AML-193 (cell line): ENCODE measurements at regions not wholly inside any gene's neighbourhood (a gene's known extent, or its start where the extent isn't known, plus 50 kb on each side); places are given as distances from the start of the nearest gene placed in this dataset.
A peak's percentile ranks its signal among the peaks of the same experiment; 100 is the strongest.
"Not testable (repeated sequence)": the region's sequence is repeated elsewhere in the genome, so short reads cannot be mapped to it uniquely, and the experiment has no call there.

ENCODE experiments used
- DNase-seq, 2 experiments: peaks; one replicate each; lab custom pipeline; 2025; lab: John Stamatoyannopoulos, UW

- DNase-seq, result peak; percentile 86 to 90
These were observed 566.9 kb upstream of the ANO5 start for GRCh38 chr11:21625982-21626381.

GRCh38 chr11:21628641-21629040 lies 564.2 kb upstream of the ANO5 start:
- no peak for DNase-seq

- no peak for DNase-seq
These were observed 561.9 kb upstream of the ANO5 start for GRCh38 chr11:21630934-21631478.

- no peak for DNase-seq
These were observed 560.9 kb upstream of the ANO5 start for GRCh38 chr11:21631991-21632390.

- no peak for DNase-seq
These were observed 558.4 kb upstream of the ANO5 start for GRCh38 chr11:21634491-21634890.

- no peak for DNase-seq
These were observed 557.9 kb upstream of the ANO5 start for GRCh38 chr11:21634956-21635355.

- no peak for DNase-seq
These were observed 557.3 kb upstream of the ANO5 start for GRCh38 chr11:21635394-21636145.

GRCh38 chr11:21636561-21636960 lies 556.3 kb upstream of the ANO5 start:
- no peak for DNase-seq

GRCh38 chr11:21640491-21640890 lies 552.4 kb upstream of the ANO5 start:
- no peak for DNase-seq

- DNase-seq, result no peak
These were observed 551.0 kb upstream of the ANO5 start for GRCh38 chr11:21641869-21642268.

GRCh38 chr11:21646351-21646750 lies 546.5 kb upstream of the ANO5 start:
- DNase-seq, result no peak

GRCh38 chr11:21650961-21651360 lies 541.9 kb upstream of the ANO5 start:
- DNase-seq, result no peak

- no peak for DNase-seq
These were observed 538.9 kb upstream of the ANO5 start for GRCh38 chr11:21653951-21654421.

- no peak for DNase-seq
These were observed 536.8 kb upstream of the ANO5 start for GRCh38 chr11:21656065-21656464.

GRCh38 chr11:21658654-21659193 lies 534.2 kb upstream of the ANO5 start:
- DNase-seq, result no peak

GRCh38 chr11:21659377-21659776 lies 533.5 kb upstream of the ANO5 start:
- DNase-seq, result not testable (repeated sequence)

- DNase-seq, result no peak
These were observed 532.9 kb upstream of the ANO5 start for GRCh38 chr11:21659961-21660360.

GRCh38 chr11:21675049-21675616 lies 517.8 kb upstream of the ANO5 start:
- DNase-seq, result no peak

- DNase-seq, result no peak
These were observed 505.2 kb upstream of the ANO5 start for GRCh38 chr11:21687643-21688042.

GRCh38 chr11:21704539-21704938 lies 488.3 kb upstream of the ANO5 start:
- no peak for DNase-seq

GRCh38 chr11:21707116-21707739 lies 485.7 kb upstream of the ANO5 start:
- no peak for DNase-seq

- no peak for DNase-seq
These were observed 482.1 kb upstream of the ANO5 start for GRCh38 chr11:21710809-21711208.

GRCh38 chr11:21711341-21711740 lies 481.5 kb upstream of the ANO5 start:
- no peak for DNase-seq
